NCI-H1930 (cell line): ENCODE measurements at regions not wholly inside any gene's neighbourhood (a gene's known extent, or its start where the extent isn't known, plus 50 kb on each side); places are given as distances from the start of the nearest gene placed in this dataset.
"Not testable (repeated sequence)": the region's sequence is repeated elsewhere in the genome, so short reads cannot be mapped to it uniquely, and the experiment has no call there.

Experiments used
- DNase-seq, 2 experiments: peaks; one replicate each; lab custom pipeline; 2025; lab: John Stamatoyannopoulos, UW

- no peak for DNase-seq
Measured at GRCh38 chr1:213680677-213681325, 307.0 kb upstream of the PROX1 start.

- DNase-seq, result no peak
Measured at GRCh38 chr1:213681788-213682340, 305.9 kb upstream of the PROX1 start.

- no peak for DNase-seq
Measured at GRCh38 chr1:213683529-213683928, 304.2 kb upstream of the PROX1 start.

GRCh38 chr1:213684454-213684853 lies 303.3 kb upstream of the PROX1 start:
- no peak for DNase-seq

- no peak for DNase-seq
Measured at GRCh38 chr1:213685992-213686582, 301.7 kb upstream of the PROX1 start.

- DNase-seq, result no peak
Measured at GRCh38 chr1:213686983-213687382, 300.8 kb upstream of the PROX1 start.

- DNase-seq, result no peak
Measured at GRCh38 chr1:213687832-213688231, 299.9 kb upstream of the PROX1 start.

- DNase-seq, result no peak
Measured at GRCh38 chr1:213688655-213689054, 299.1 kb upstream of the PROX1 start.

GRCh38 chr1:213689260-213689659 lies 298.5 kb upstream of the PROX1 start:
- DNase-seq, result no peak

GRCh38 chr1:213690341-213690917 lies 297.3 kb upstream of the PROX1 start:
- no peak for DNase-seq

- no peak for DNase-seq
Measured at GRCh38 chr1:213692321-213692720, 295.5 kb upstream of the PROX1 start.

GRCh38 chr1:213693864-213694263 lies 293.9 kb upstream of the PROX1 start:
- no peak for DNase-seq

GRCh38 chr1:213697192-213697802 lies 290.5 kb upstream of the PROX1 start:
- no peak for DNase-seq

- no peak for DNase-seq
Measured at GRCh38 chr1:213698092-213698702, 289.6 kb upstream of the PROX1 start.

- no peak for DNase-seq
Measured at GRCh38 chr1:213702703-213703102, 285.1 kb upstream of the PROX1 start.

- no peak for DNase-seq
Measured at GRCh38 chr1:213704941-213705340, 282.8 kb upstream of the PROX1 start.

- not testable (repeated sequence) for DNase-seq
Measured at GRCh38 chr1:213711833-213712490, 275.8 kb upstream of the PROX1 start.

GRCh38 chr1:213714645-213715044 lies 273.1 kb upstream of the PROX1 start:
- DNase-seq, result no peak

- no peak for DNase-seq
Measured at GRCh38 chr1:213715182-213715581, 272.6 kb upstream of the PROX1 start.

GRCh38 chr1:213719462-213719861 lies 268.3 kb upstream of the PROX1 start:
- no peak for DNase-seq

- no peak for DNase-seq
Measured at GRCh38 chr1:213720032-213720431, 267.7 kb upstream of the PROX1 start.

- DNase-seq, result no peak
Measured at GRCh38 chr1:213723187-213723586, 264.6 kb upstream of the PROX1 start.
